Adrenal gland (tissue), 9 donors: ENCODE measurements at regions not wholly inside any gene's neighbourhood (a gene's known extent, or its start where the extent isn't known, plus 50 kb on each side); places are given as distances from the start of the nearest gene placed in this dataset.

Source experiments
- DNase-seq, 7 donors: peaks; one replicate each; pipeline ENCODE4 v3.0.0-alpha.2; 2019 to 2020
- H3K27ac ChIP-seq, 5 donors: fragments of 200-600 bp; sonication (generic) in 4 of 5; 1 replicate in 3 of 5; 2 replicates in 2 of 5; pipeline versions ENCODE4 v1.5.1 to v1.8.0; 2016 to 2020; ENCODE audit warnings: mild to moderate bottlenecking in 1 of 5
- H3K27me3 ChIP-seq: fragments of 200-600 bp; 2 replicates; pipeline ENCODE4 v1.8.0; 2021
- H3K36me3 ChIP-seq, 2 donors: fragments of 200-600 bp; replicated peaks in 1 of 2; 1 replicate in 1 of 2; 2 replicates in 1 of 2; pipeline versions ENCODE4 v1.5.1 to v1.8.0; 2018 to 2022
- H3K4me1 ChIP-seq, 2 donors: fragments of 200-600 bp; replicated peaks in 1 of 2; 1 replicate in 1 of 2; 2 replicates in 1 of 2; pipeline versions ENCODE4 v1.5.1 to v1.8.0; 2018 to 2021
- H3K4me3 ChIP-seq, 4 donors: fragments of 200-600 bp; sonication (generic) in 3 of 4; one replicate each; pipeline ENCODE4 v1.5.1; 2016 to 2018
- H3K9me3 ChIP-seq, 3 donors: fragments of 200-600 bp; sonication (generic) in 1 of 3; replicated peaks in 1 of 3; 1 replicate in 2 of 3; 2 replicates in 1 of 3; pipeline versions ENCODE4 v1.5.1 to v1.8.0; 2016 to 2021
- POLR2A ChIP-seq, 2 donors: fragments of 450-650 bp; IDR thresholded peaks; one replicate each; pipeline ENCODE4 v1.6.1; 2017; ENCODE audit warnings: antibody characterized with exemption in 2 of 2, mild to moderate bottlenecking in 2 of 2, moderate library complexity in 1 of 2
- WGBS, 4 donors: extraction: QIAGEN DNeasy Blood & Tissue Kit in 2 of 4; methylation state at CpG; one replicate each; pipeline versions ENCODE4 v1.1.5 to v1.1.7; 2013 to 2017; 5-methylcytosine and 5-hydroxymethylcytosine counted together
- intact Hi-C, 2 donors: fragments of 100-400 bp; cut with DNase I; formaldehyde crosslinking; loops; one replicate each; pipeline versions ENCODE4 v1.14.1 to v1.15.0; 2022 to 2023
- TF ChIP-seq, protein P1 (sequence below), 6 experiments: fragments of 450-650 bp in 4 of 6; fragments of 200-600 bp in 2 of 6; sonication (generic) in 1 of 6; IDR thresholded peaks; 1 replicate in 5 of 6; 2 replicates in 1 of 6; pipeline versions ENCODE4 v1.5.1 to v1.8.0; 2016 to 2021; ENCODE audit warnings: antibody characterized with exemption in 6 of 6, mild to moderate bottlenecking in 2 of 6, moderate library complexity in 1 of 6
- donor health status: healthy with polysubstance abuse.
- donor health status: Bipolar disorder and iron deficiency.
- donor health status: DM: yes; HTN: yes; CAD: no.
- donor health status: DM: no; HTN: no; CAD: no.
- donor health status: DM: no; HTN: no; CAD: no.

DNA sequence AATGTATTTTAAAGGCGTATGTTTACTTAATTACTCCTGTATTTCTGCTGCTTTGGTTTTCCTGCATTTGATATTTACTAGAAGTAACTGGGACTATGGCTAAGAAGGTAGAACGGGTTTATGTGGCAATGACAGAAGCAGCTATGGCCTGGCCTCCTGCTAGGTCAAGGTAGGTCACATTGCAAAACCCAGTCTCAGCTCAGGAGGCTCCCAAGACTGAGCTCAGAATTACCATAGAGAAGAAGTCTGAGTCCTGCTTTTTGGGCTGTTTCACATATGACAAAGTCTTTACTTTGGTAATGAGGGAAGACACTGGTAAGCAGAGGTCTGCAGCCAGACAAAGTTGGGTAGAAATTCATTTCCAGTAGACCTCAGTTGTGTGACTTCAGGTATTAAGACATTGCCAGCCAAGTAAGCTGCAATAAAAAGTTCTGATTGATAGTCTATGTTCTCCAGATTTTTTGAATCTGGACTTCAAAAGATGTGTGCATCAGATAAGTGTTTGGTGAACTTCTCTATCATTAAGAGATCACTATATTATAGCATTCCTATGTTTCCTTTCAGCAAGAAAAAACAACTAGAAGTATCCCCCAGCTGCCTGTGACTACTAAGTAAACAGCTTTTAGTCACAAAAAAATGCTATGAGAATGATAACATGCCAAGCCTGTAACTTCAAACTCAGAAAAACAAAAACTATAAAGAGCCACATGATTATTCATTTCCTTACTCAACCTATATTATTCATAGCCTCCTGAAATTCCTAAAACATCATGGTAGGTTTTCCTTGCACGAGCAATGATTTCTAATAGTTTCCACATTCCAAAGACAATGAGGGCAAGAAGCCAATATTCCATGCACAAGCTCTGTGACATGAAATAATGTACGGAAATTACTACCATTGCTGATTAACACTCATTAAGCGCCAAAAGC is 312.3 kb downstream of the HAO1 start:
- no peak for DNase-seq
- 58 to 71% (median 65%) methylated on average over 5 of the region's 5 CpGs for WGBS, 4 donors
- Histone ChIP-seq H3K27ac (no peak overlapping the region), H3K27me3 (no peaks in the 10 kb centered on the region), H3K9me3 (no peaks in the 10 kb centered on the region), H3K4me3 (no peak overlapping the region), H3K36me3 (no peaks in the 10 kb centered on the region), H3K4me1 (no peaks in the 10 kb centered on the region)
- intact Hi-C loops, result no loop called here
- TF ChIP-seq, protein P1, sequence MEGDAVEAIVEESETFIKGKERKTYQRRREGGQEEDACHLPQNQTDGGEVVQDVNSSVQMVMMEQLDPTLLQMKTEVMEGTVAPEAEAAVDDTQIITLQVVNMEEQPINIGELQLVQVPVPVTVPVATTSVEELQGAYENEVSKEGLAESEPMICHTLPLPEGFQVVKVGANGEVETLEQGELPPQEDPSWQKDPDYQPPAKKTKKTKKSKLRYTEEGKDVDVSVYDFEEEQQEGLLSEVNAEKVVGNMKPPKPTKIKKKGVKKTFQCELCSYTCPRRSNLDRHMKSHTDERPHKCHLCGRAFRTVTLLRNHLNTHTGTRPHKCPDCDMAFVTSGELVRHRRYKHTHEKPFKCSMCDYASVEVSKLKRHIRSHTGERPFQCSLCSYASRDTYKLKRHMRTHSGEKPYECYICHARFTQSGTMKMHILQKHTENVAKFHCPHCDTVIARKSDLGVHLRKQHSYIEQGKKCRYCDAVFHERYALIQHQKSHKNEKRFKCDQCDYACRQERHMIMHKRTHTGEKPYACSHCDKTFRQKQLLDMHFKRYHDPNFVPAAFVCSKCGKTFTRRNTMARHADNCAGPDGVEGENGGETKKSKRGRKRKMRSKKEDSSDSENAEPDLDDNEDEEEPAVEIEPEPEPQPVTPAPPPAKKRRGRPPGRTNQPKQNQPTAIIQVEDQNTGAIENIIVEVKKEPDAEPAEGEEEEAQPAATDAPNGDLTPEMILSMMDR (IDR thresholded peaks at IDR 0.05), result no peak
- TF ChIP-seq POLR2A (IDR thresholded peaks at IDR 0.05), result no peak

DNA sequence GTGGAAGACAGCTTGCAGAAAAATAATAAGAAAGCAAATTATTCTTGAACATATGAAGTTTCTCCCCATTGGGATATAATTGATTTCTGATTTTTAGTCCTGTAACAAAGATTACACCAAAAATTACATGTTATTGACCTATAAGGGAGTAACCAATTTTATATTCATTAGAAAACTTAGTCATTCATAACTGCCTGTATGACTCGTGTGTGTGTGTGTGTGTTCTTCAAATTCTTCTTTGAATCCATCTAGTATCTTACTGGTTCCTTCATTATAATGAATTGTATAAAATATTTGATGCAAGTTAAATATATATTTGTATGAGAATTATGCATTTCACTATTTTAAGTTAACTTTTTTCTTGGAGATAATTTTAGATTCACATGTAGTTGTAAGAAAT is 310.4 kb downstream of the HAO1 start:
- no peak for DNase-seq
- H3K36me3 ChIP-seq, result no peaks in the 10 kb centered on the region
- intact Hi-C loops, result no loop called here
- no peaks in the 10 kb centered on the region for H3K9me3 ChIP-seq
- WGBS, 4 donors, result 31 to 60% (median 41%) methylated on average over 1 of the region's 1 CpG
- H3K27ac ChIP-seq, result no peak overlapping the region
- H3K4me1 ChIP-seq, result no peaks in the 10 kb centered on the region
- no peaks in the 10 kb centered on the region for H3K27me3 ChIP-seq
- TF ChIP-seq POLR2A (IDR thresholded peaks at IDR 0.05), result no peak
- TF ChIP-seq, protein P1 (IDR thresholded peaks at IDR 0.05), result no peak
- no peak overlapping the region for H3K4me3 ChIP-seq

DNA sequence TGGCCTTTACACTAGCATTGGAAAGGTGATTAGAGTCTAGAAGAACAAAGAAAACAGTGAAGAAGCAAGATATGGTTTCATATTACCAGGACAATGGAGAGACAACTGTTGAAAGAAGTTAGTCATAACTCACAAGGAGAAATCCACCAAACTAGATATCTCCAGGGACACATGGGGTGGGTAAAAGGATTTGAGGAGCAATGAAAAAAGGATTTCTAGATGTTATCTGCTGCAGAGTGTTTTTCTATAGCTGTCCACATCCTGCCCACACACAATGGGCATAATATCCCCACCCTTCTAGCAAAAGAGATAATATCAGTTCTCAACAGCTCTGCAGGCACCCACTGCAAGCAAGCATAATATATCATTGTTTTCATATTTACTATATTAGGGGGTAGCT is 303.1 kb downstream of the HAO1 start:
- Histone ChIP-seq H3K27ac (no peak overlapping the region), H3K4me3 (no peak overlapping the region), H3K9me3 (no peaks in the 10 kb centered on the region), H3K36me3 (no peaks in the 10 kb centered on the region), H3K27me3 (no peaks in the 10 kb centered on the region), H3K4me1 (no peaks in the 10 kb centered on the region)
- intact Hi-C loops, result no loop called here
- no peak for TF ChIP-seq POLR2A (IDR thresholded peaks at IDR 0.05)
- TF ChIP-seq, protein P1 (IDR thresholded peaks at IDR 0.05), result no peak
- no peak for DNase-seq

DNA sequence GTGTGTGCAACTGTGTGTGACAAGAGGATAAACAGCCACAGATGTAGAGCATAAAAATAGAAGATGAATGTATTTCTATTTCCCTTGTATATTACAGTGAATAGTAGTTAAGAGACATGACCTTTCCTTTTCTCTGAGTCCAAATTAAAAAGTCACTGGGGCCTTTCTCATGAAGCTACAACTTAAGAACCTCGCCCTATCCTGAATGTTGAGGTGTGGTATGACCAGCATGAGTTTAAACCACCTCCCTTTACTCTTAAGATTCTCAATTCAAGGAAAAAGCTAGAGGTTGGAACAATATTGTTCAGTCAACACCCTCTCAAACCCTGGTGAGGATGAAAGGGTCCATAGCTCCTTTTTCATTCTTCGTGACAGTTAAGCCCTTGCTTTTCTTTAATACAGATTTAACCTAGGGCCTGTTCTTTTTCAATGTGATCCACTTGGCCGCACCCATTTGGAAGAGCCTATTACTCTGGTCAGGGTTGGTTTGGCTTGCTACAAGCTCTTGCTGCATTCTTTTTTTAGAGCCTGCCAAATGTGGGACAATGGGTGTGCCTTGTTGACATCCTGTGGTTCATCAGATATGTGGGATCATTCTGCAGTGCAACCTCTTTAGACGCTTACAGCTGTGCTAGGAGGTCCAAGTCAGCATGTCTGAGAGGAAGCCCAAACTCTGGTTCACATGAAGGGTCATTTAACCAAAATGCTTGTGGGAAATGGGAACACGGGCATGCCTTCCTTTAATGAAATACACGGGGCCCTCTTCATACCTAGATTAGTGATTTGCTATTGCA is 290.0 kb downstream of the HAO1 start:
- Histone ChIP-seq H3K4me1 (no peaks in the 10 kb centered on the region), H3K9me3 (no peaks in the 10 kb centered on the region), H3K36me3 (no peaks in the 10 kb centered on the region), H3K27ac (no peak overlapping the region), H3K4me3 (no peak overlapping the region), H3K27me3 (no peaks in the 10 kb centered on the region)
- intact Hi-C loops, result no loop called here
- TF ChIP-seq, protein P1 (IDR thresholded peaks at IDR 0.05), result no peak
- TF ChIP-seq POLR2A (IDR thresholded peaks at IDR 0.05), result no peak
- no peak for DNase-seq
- 63 to 73% (median 67%) methylated on average over 6 of the region's 6 CpGs for WGBS, 4 donors
